B cell (primary cell): ENCODE measurements at regions not wholly inside any gene's neighbourhood (a gene's known extent, or its start where the extent isn't known, plus 50 kb on each side); places are given as distances from the start of the nearest gene placed in this dataset.

ENCODE experiments used
- ATAC-seq: fragments of 200-7000 bp; cut with Tn5 transposase; one replicate; pipeline ENCODE4 v1.10.0; 2021; ENCODE audit warnings: low read depth, mild to moderate bottlenecking, moderate number of reproducible peaks, moderate library complexity
- CTCF ChIA-PET: fragments of 350-600 bp; sonication (Branson Sonifier 250); formaldehyde crosslinking; loops from one replicate; lab custom pipeline; 2021; ENCODE audit warnings: antibody characterized with exemption, inconsistent platforms; lab: Charles Lee
- POLR2A ChIA-PET: fragments of 350-600 bp; sonication (Branson Sonifier 250); formaldehyde crosslinking; loops from one replicate; lab custom pipeline; 2021; ENCODE audit warnings: antibody characterized with exemption; lab: Charles Lee
- DNase-seq: peaks from one replicate; pipeline ENCODE4 v3.0.0; 2013
- H2AFZ ChIP-seq: 2 replicates; pipeline ENCODE4 v1.6.1; 2012; ENCODE audit warnings: mild to moderate bottlenecking, low read depth, low read length; ENCODE audit not compliant: insufficient read depth, poor library complexity, severe bottlenecking
- H3K27ac ChIP-seq, 2 donors: 1 replicate in 1 of 2; 2 replicates in 1 of 2; pipeline ENCODE4 v1.5.1; 2012 to 2013; ENCODE audit warnings: low read length in 2 of 2, mild to moderate bottlenecking in 2 of 2, moderate library complexity in 1 of 2
- H3K27me3 ChIP-seq, 4 experiments: fragments of 200-600 bp in 1 of 4; sonication (generic) in 1 of 4; replicated peaks in 1 of 4; 1 replicate in 2 of 4; 2 replicates in 2 of 4; pipeline versions ENCODE4 v1.6.1 to v1.7.0; 2013 to 2016; ENCODE audit warnings: low read length in 3 of 4, mild to moderate bottlenecking in 2 of 4, mixed read lengths in 1 of 4, moderate library complexity in 1 of 4; ENCODE audit not compliant: insufficient read depth in 4 of 4, control insufficient read depth in 3 of 4; ENCODE audit errors: control extremely low read depth in 1 of 4
- H3K36me3 ChIP-seq, 2 experiments: replicated peaks in 1 of 2; 1 replicate in 1 of 2; 2 replicates in 1 of 2; pipeline versions ENCODE4 v1.6.1 to v1.7.1; 2013; ENCODE audit warnings: low read length in 1 of 2; ENCODE audit not compliant: insufficient read depth in 2 of 2, control insufficient read depth in 1 of 2; ENCODE audit errors: control extremely low read depth in 1 of 2, extremely low read depth in 1 of 2
- H3K4me1 ChIP-seq, 2 donors: fragments of 200-600 bp in 1 of 2; sonication (generic) in 1 of 2; 1 replicate in 1 of 2; 2 replicates in 1 of 2; pipeline versions ENCODE4 v1.5.1 to v1.6.1; 2013 to 2017; ENCODE audit warnings: low read length in 2 of 2; ENCODE audit not compliant: control insufficient read depth in 2 of 2, insufficient read depth in 2 of 2
- H3K4me2 ChIP-seq: replicated peaks from 2 replicates; pipeline ENCODE3; 2012; ENCODE audit warnings: mild to moderate bottlenecking, low read depth, low read length; ENCODE audit not compliant: poor library complexity, severe bottlenecking
- H3K4me3 ChIP-seq, 5 experiments: fragments of 200-600 bp in 1 of 5; sonication (generic) in 1 of 5; 1 replicate in 3 of 5; 2 replicates in 2 of 5; pipeline versions ENCODE4 v1.5.1 to v1.7.0; 2011 to 2016; ENCODE audit warnings: low read length in 4 of 5, mild to moderate bottlenecking in 4 of 5, low read depth in 2 of 5, control low read depth in 1 of 5, moderate library complexity in 1 of 5; ENCODE audit not compliant: insufficient read depth in 1 of 5; ENCODE audit errors: control extremely low read depth in 1 of 5, extremely low read depth in 1 of 5
- H3K79me2 ChIP-seq: fragments of 200-600 bp; sonication (generic); one replicate; pipeline ENCODE4 v1.6.0; 2016; ENCODE audit warnings: low read length; ENCODE audit not compliant: control insufficient read depth, insufficient read depth
- H3K9ac ChIP-seq: fragments of 200-600 bp; sonication (generic); 2 replicates; pipeline ENCODE4 v1.6.1; 2017; ENCODE audit warnings: mild to moderate bottlenecking, low read length, moderate library complexity
- H3K9me3 ChIP-seq, 3 donors: one replicate each; pipeline versions ENCODE4 v1.6.1 to v1.7.1; 2013; ENCODE audit warnings: low read length in 2 of 3; ENCODE audit not compliant: control insufficient read depth in 2 of 3, insufficient read depth in 1 of 3; ENCODE audit errors: control extremely low read depth in 1 of 3
- H4K20me1 ChIP-seq: 2 replicates; pipeline ENCODE4 v1.6.0; 2012; ENCODE audit warnings: mild to moderate bottlenecking, low read length; ENCODE audit not compliant: insufficient read depth, control insufficient read depth, poor library complexity, severe bottlenecking
- H3K27ac Mint-ChIP-seq: one replicate; pipeline ENCODE4 v1.8.0; 2021; ENCODE audit warnings: mixed read lengths
- H3K27me3 Mint-ChIP-seq: one replicate; pipeline ENCODE4 v1.8.0; 2021; ENCODE audit warnings: mixed read lengths
- H3K4me1 Mint-ChIP-seq: one replicate; pipeline ENCODE4 v1.8.0; 2021; ENCODE audit warnings: mixed read lengths
- H3K4me3 Mint-ChIP-seq: one replicate; pipeline ENCODE4 v1.8.0; 2021; ENCODE audit warnings: mixed read lengths
- H3K9me3 Mint-ChIP-seq: one replicate; pipeline ENCODE4 v1.8.0; 2022; ENCODE audit warnings: mixed read lengths; ENCODE audit not compliant: insufficient read depth
- EZH2 ChIP-seq: IDR thresholded peaks from 2 replicates; pipeline ENCODE4 v1.6.1; 2012; ENCODE audit warnings: borderline replicate concordance, low read depth, mild to moderate bottlenecking, moderate library complexity, low read length; ENCODE audit not compliant: insufficient read depth, poor library complexity, severe bottlenecking
- WGBS: methylation state at CpG from one replicate; pipeline ENCODE4 v1.1.5; 2013; ENCODE audit warnings: missing lambda C conversion rate; ENCODE audit not compliant: insufficient coverage; 5-methylcytosine and 5-hydroxymethylcytosine counted together
- intact Hi-C: fragments of 100-400 bp; cut with micrococcal nuclease; formaldehyde crosslinking; loops from one replicate; pipeline ENCODE4 v1.10.0; 2022
- TF ChIP-seq, protein P1 (sequence below): fragments of 200-600 bp; IDR thresholded peaks from one replicate; pipeline ENCODE4 v1.8.0; 2022; ENCODE audit warnings: antibody characterized with exemption, mild to moderate bottlenecking

DNA sequence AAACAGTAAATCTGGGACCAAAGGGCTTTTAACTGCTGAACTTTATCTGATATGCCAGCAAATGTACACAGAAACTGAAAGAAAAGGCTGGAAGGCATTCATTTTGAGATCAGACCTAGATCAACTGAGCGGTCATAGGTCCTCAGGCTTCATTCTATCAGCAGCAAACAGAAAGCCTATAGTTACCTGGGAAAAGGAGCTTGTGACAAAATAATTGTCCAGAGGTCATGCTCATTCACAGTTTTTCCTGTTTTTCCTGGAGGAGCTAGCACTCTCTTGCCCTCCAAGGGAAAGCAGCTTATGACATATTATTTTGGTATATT is 320.2 kb downstream of the AHR start:
- no peak overlapping the region for H3K27ac Mint-ChIP-seq
- Histone ChIP-seq H3K4me1 (no peaks in the 10 kb centered on the region), H3K4me3 (no peak overlapping the region), H3K27me3 (no peaks in the 10 kb centered on the region), H3K9ac (no peak overlapping the region), H3K27ac (no peak overlapping the region), H4K20me1 (no peaks in the 10 kb centered on the region), H3K4me2 (no peak overlapping the region), H3K9me3 (no peaks in the 10 kb centered on the region), H2AFZ (no peak overlapping the region), H3K36me3 (no peaks in the 10 kb centered on the region), H3K79me2 (no peaks in the 10 kb centered on the region)
- CTCF ChIA-PET = no interaction called here
- 88% methylated on average over 1 of the region's 1 CpG for WGBS
- H3K9me3 Mint-ChIP-seq = no peaks in the 10 kb centered on the region
- H3K27me3 Mint-ChIP-seq = no peaks in the 10 kb centered on the region
- POLR2A ChIA-PET = no interaction called here
- ATAC-seq = no peak
- intact Hi-C loops = no loop called here
- H3K4me1 Mint-ChIP-seq = no peaks in the 10 kb centered on the region
- H3K4me3 Mint-ChIP-seq = no peak overlapping the region
- no peak for DNase-seq
- TF ChIP-seq, protein P1, sequence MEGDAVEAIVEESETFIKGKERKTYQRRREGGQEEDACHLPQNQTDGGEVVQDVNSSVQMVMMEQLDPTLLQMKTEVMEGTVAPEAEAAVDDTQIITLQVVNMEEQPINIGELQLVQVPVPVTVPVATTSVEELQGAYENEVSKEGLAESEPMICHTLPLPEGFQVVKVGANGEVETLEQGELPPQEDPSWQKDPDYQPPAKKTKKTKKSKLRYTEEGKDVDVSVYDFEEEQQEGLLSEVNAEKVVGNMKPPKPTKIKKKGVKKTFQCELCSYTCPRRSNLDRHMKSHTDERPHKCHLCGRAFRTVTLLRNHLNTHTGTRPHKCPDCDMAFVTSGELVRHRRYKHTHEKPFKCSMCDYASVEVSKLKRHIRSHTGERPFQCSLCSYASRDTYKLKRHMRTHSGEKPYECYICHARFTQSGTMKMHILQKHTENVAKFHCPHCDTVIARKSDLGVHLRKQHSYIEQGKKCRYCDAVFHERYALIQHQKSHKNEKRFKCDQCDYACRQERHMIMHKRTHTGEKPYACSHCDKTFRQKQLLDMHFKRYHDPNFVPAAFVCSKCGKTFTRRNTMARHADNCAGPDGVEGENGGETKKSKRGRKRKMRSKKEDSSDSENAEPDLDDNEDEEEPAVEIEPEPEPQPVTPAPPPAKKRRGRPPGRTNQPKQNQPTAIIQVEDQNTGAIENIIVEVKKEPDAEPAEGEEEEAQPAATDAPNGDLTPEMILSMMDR = no peak
- no peak for TF ChIP-seq EZH2

DNA sequence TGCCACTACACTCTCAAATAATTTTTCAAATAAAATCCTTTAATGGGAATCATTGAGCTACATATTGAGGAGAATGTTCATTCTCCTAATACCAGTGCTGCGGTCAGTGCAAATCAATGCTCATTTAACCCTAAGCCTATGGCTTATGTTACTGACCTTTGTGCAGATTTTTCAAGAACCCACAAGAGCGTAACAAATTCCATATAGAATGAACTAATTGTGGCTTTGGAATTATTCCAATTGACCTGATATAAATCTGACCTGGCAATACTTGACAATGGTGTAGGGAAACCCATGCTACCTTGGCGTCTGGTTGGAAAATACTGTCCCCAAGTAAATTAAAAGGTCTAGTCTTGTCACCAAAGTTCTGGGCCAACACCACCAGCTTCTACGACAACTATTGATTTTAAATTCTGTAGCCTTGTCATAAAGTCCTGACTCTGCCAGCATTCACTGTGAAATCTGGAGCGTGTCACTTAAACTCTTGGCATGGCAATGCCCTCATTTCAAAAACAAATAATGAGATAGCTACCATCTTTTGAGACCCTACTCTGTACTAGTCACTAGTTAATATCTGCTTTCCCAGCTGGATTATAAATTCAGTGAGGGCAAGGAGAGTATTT is 320.9 kb downstream of the AHR start:
- Histone ChIP-seq H3K27ac (no peak overlapping the region), H3K4me1 (no peaks in the 10 kb centered on the region), H3K36me3 (no peaks in the 10 kb centered on the region), H3K4me3 (no peak overlapping the region), H3K27me3 (no peaks in the 10 kb centered on the region), H4K20me1 (no peaks in the 10 kb centered on the region), H3K9me3 (no peaks in the 10 kb centered on the region), H3K79me2 (no peaks in the 10 kb centered on the region), H2AFZ (no peak overlapping the region), H3K4me2 (no peak overlapping the region), H3K9ac (no peak overlapping the region)
- Mint-ChIP-seq H3K4me1 (no peaks in the 10 kb centered on the region), H3K27me3 (no peaks in the 10 kb centered on the region), H3K4me3 (no peak overlapping the region), H3K27ac (no peak overlapping the region), H3K9me3 (no peaks in the 10 kb centered on the region)
- DNase-seq (no peak), ATAC-seq (no peak)
- WGBS = 100% methylated on average over 2 of the region's 5 CpGs
- intact Hi-C loops = no loop called here
- ChIA-PET CTCF (no interaction called here), POLR2A (no interaction called here)
- TF ChIP-seq, protein P1 = no peak
- TF ChIP-seq EZH2 = no peak
